Immature natural killer cell (primary cell): ENCODE measurements at regions not wholly inside any gene's neighbourhood (a gene's known extent, or its start where the extent isn't known, plus 50 kb on each side); places are given as distances from the start of the nearest gene placed in this dataset.

Experiments
- DNase-seq, 3 donors: peaks; one replicate each; pipeline ENCODE4 v3.0.0; 2022; ENCODE audit warnings: mixed read lengths in 1 of 3
- H3K27ac Mint-ChIP-seq, 6 donors: one replicate each; pipeline ENCODE4 v1.8.0; 2020; ENCODE audit warnings: mixed read lengths in 6 of 6, mild to moderate bottlenecking in 5 of 6, inconsistent platforms in 4 of 6, moderate library complexity in 3 of 6
- H3K27me3 Mint-ChIP-seq, 3 donors: one replicate each; pipeline ENCODE4 v1.8.0; 2020 to 2021; ENCODE audit warnings: low read depth in 3 of 3, mild to moderate bottlenecking in 3 of 3, mixed read lengths in 3 of 3, moderate library complexity in 3 of 3, inconsistent platforms in 1 of 3
- H3K36me3 Mint-ChIP-seq, 3 donors: one replicate each; pipeline ENCODE4 v1.8.0; 2020; ENCODE audit warnings: mixed read lengths in 3 of 3, inconsistent platforms in 2 of 3, mild to moderate bottlenecking in 2 of 3
- H3K4me1 Mint-ChIP-seq, 2 donors: one replicate each; pipeline ENCODE4 v1.8.0; 2020; ENCODE audit warnings: inconsistent platforms in 2 of 2, mild to moderate bottlenecking in 2 of 2, mixed read lengths in 2 of 2, moderate library complexity in 1 of 2
- H3K4me3 Mint-ChIP-seq, 5 donors: one replicate each; pipeline ENCODE4 v1.8.0; 2020; ENCODE audit warnings: mild to moderate bottlenecking in 5 of 5, mixed read lengths in 5 of 5, inconsistent platforms in 3 of 5, moderate library complexity in 3 of 5
- H3K9me3 Mint-ChIP-seq, 6 donors: one replicate each; pipeline ENCODE4 v1.8.0; 2020; ENCODE audit warnings: mild to moderate bottlenecking in 6 of 6, mixed read lengths in 6 of 6, inconsistent platforms in 4 of 6, moderate library complexity in 3 of 6

DNA sequence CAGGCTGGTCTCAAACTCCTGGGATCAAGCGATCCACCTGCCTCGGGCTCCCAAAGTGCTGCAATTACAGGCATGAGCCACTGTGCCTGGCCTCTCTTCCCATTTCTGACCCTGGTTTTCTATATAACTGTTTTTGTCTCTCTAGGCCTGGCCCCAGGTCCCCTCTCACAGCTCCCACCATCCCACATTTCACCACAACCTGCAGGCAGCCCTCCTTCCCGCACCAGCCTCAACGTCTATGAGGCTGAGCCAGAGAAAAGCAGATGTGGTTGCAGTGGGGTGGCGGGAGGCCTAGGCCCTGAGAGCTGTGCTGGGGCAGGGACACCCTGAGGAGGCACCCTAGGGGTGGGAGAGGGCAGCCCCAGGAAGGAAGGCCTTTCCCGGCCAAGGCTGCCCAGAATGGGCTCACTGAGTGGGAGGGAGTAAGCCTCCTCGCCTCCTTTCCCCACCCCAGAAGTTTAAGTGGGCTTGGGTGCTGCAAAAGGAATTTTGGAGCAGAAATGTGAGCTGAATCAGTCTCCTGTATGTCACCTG is 99.7 kb downstream of the LSM3 start:
- H3K4me1 Mint-ChIP-seq, result no peaks in the 10 kb centered on the region
- peaks cover 2 to 6% (median 3%) of the 10 kb centered on the region in 3 donors for H3K27me3 Mint-ChIP-seq
- no peak overlapping the region for H3K4me3 Mint-ChIP-seq
- no peak for DNase-seq
- peak overlapping the region in 1 of 6 donors; percentile 9 for H3K27ac Mint-ChIP-seq
- no peaks in the 10 kb centered on the region for H3K36me3 Mint-ChIP-seq
- no peaks in the 10 kb centered on the region for H3K9me3 Mint-ChIP-seq

GRCh38 chr3:14278799-14279625 is 100.4 kb downstream of the LSM3 start:
- Mint-ChIP-seq H3K4me1 (no peaks in the 10 kb centered on the region), H3K9me3 (no peaks in the 10 kb centered on the region), H3K27me3 (peaks cover 2 to 3% (median 3%) of the 10 kb centered on the region in 3 donors), H3K36me3 (no peaks in the 10 kb centered on the region), H3K27ac (no peak overlapping the region), H3K4me3 (no peak overlapping the region)
- DNase-seq, result no peak

GRCh38 chr3:14279626-14280061 is 101.0 kb downstream of the LSM3 start:
- Mint-ChIP-seq H3K4me1 (no peaks in the 10 kb centered on the region), H3K36me3 (no peaks in the 10 kb centered on the region), H3K4me3 (no peak overlapping the region), H3K27ac (no peak overlapping the region), H3K9me3 (no peaks in the 10 kb centered on the region), H3K27me3 (peaks cover 2 to 3% (median 3%) of the 10 kb centered on the region in 3 donors)
- DNase-seq, result no peak

GRCh38 chr3:14280326-14280725 is 101.7 kb downstream of the LSM3 start:
- no peak for DNase-seq
- no peaks in the 10 kb centered on the region for H3K9me3 Mint-ChIP-seq
- H3K4me3 Mint-ChIP-seq, result no peak overlapping the region
- no peaks in the 10 kb centered on the region for H3K36me3 Mint-ChIP-seq
- no peak overlapping the region for H3K27ac Mint-ChIP-seq
- H3K4me1 Mint-ChIP-seq, result no peaks in the 10 kb centered on the region
- H3K27me3 Mint-ChIP-seq, result peaks cover 2 to 3% (median 3%) of the 10 kb centered on the region in 3 donors

DNA sequence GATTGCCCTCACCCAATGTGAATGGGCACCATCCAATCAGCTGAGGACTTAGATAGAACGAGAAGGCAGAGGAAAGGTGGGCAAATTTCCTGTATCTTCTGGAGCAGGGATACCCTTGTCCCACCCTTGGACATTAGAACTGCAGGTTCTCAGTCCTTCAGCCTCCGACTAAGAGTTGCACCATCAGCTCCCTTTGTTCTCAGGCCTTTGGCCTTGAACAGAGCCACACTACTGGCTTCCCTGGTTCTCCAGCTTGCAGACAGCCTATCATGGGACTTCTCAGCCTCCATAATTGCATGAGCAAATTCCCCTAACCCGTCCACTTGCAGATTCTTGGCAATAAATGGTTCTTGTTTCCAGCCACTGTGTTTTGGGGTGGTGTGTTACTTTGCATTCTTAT is 102.4 kb downstream of the LSM3 start:
- Mint-ChIP-seq H3K36me3 (no peaks in the 10 kb centered on the region), H3K27ac (peak overlapping the region in 1 of 6 donors; percentile 71), H3K4me1 (no peaks in the 10 kb centered on the region), H3K9me3 (no peaks in the 10 kb centered on the region), H3K27me3 (peaks cover 2 to 3% (median 2%) of the 10 kb centered on the region in 3 donors), H3K4me3 (no peak overlapping the region)
- no peak for DNase-seq

DNA sequence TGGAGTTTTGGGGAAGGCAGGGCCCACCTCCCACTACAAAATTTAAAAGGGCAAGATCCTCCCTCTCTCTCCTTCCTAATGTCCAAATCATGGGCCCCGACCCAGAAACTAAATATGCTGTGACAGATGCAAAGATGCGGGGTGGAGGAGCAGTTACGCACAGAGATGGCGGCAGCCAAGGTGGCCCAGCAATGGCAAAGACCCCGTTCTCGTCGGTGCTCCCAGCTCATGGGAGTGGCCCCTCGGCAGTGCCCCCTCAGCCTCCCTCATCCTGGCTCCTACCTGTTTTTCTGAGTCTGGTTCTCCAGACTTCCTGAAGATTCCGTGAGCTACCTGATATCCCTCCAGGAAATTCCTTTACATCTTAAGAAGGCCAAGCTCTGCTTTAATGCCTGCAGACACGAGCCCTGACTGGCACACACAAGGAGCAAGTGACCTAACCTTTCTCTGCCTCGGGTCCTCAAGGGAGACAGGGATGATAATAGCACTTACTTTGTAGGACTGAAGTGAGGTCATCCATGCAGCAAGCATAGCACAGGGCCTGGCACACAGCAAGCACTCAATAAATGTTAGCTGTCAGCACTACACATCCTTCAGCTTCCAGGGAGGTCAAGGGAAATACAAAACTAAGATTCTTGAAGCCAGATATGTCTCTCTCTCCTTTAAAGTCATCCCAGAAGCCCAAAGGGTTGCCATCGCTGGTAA is 103.5 kb downstream of the LSM3 start:
- Mint-ChIP-seq H3K4me1 (no peaks in the 10 kb centered on the region), H3K27ac (no peak overlapping the region), H3K4me3 (no peak overlapping the region), H3K27me3 (peaks cover 2 to 5% (median 3%) of the 10 kb centered on the region in 3 donors), H3K36me3 (no peaks in the 10 kb centered on the region), H3K9me3 (no peaks in the 10 kb centered on the region)
- DNase-seq, result no peak

DNA sequence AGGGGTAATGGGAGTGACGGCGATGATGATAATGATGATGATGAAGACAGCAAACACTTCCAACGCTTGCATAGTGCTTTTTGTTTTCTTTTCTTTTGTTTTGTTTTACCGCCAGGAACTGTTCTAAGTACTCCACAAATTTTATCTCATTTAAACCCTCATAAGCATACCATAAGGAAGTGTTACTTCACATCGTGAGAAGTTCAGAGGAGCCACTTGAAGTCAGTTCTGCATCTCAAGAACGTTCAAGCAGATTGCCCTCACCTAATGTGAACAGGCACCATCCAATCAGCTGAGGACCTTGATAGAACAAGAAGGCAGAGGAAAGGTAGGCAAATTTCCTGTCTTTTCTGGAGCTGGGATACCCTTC is 104.1 kb downstream of the LSM3 start:
- H3K27ac Mint-ChIP-seq, result no peak overlapping the region
- no peaks in the 10 kb centered on the region for H3K4me1 Mint-ChIP-seq
- DNase-seq, result no peak
- no peaks in the 10 kb centered on the region for H3K9me3 Mint-ChIP-seq
- H3K4me3 Mint-ChIP-seq, result no peak overlapping the region
- no peaks in the 10 kb centered on the region for H3K36me3 Mint-ChIP-seq
- H3K27me3 Mint-ChIP-seq, result peaks cover under 1 to 5% (median 3%) of the 10 kb centered on the region in 3 donors

DNA sequence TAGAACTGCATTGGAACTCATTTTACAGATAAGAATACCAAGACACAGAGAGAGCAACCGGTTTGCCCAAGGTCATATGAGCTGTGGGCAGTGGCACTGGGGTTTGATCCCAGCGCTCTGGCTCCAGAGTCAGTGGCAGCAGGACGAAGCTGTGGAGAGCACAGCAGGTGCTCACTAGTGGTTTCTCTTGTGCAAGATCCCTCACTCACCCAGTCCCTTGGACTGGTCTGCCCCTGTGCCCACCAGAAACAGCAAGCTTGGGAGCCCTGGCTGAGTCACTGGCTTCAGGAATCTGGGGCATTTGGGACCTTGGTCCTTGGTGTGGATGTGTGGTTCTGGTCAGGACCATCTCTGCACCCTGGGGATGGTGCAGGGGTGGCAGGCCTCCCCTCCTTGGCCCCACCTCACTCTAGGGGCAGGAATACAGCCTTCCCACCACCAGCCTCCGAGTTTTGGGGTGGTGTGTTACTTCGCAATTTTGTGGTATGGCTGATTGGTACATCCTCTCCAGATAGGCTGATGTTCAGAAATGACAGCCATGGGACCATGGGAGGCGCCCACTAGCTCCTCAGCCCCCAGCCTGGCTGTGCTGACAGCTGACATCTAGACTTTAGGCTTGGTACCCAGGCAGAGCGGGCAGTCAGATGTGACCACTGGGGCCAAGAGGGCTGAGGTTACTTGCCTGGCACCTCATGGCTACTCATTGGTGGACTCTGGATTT is 104.6 kb downstream of the LSM3 start:
- no peak overlapping the region for H3K4me3 Mint-ChIP-seq
- no peak for DNase-seq
- H3K4me1 Mint-ChIP-seq, result no peaks in the 10 kb centered on the region
- no peaks in the 10 kb centered on the region for H3K9me3 Mint-ChIP-seq
- no peak overlapping the region for H3K27ac Mint-ChIP-seq
- peaks cover 0 to 3% (median 3%) of the 10 kb centered on the region in 3 donors for H3K27me3 Mint-ChIP-seq
- H3K36me3 Mint-ChIP-seq, result no peaks in the 10 kb centered on the region

GRCh38 chr3:14283813-14284438 is 105.3 kb downstream of the LSM3 start:
- H3K4me1 Mint-ChIP-seq, result no peaks in the 10 kb centered on the region
- no peak overlapping the region for H3K4me3 Mint-ChIP-seq
- no peaks in the 10 kb centered on the region for H3K36me3 Mint-ChIP-seq
- H3K27me3 Mint-ChIP-seq, result peaks cover 0 to 3% (median 2%) of the 10 kb centered on the region in 3 donors
- H3K9me3 Mint-ChIP-seq, result no peaks in the 10 kb centered on the region
- no peak for DNase-seq
- no peak overlapping the region for H3K27ac Mint-ChIP-seq

DNA sequence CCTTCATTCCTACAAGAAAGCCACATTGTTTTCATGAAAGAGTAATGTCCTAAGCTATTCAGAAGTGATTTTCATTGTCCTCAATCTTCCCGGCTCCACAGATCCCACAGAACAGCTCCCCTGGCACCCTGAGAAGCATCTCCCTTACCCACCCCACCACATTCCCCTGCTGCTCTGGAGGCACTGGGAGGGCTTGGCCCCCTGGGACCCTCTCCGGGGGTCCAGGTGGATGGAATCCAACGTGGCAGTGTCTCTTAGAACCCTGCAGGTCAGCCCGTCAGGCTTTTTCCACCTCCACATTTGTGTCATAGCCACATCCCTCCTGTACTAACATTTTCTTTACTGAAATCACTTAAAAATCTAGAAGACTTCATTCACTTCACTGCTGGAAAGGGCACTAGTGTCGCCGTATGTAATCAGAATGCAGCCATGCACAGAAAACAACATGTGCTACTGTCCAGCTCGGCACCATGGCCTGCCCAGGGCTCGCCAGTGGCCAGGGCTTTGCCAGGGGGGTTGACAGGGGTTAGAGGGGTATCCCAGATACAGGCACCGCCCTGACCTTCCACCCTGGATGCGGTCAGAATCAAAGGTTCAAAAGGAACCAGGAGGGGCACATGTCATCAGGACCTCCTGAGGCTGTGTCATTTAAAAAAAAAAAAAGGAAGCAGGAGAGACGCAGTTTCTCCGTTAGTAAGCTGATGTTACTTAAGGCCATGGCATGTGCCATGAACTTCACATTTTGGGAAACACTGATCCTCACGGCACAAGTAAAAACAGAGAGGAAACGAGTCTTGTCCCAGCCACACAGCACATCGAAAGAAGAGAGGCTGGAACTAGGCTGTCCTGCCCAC is 106.3 kb downstream of the LSM3 start:
- no peak for DNase-seq
- H3K36me3 Mint-ChIP-seq, result no peaks in the 10 kb centered on the region
- no peaks in the 10 kb centered on the region for H3K4me1 Mint-ChIP-seq
- H3K4me3 Mint-ChIP-seq, result no peak overlapping the region
- no peak overlapping the region for H3K27ac Mint-ChIP-seq
- H3K9me3 Mint-ChIP-seq, result no peaks in the 10 kb centered on the region
- H3K27me3 Mint-ChIP-seq, result peaks cover 0 to 3% (median 2%) of the 10 kb centered on the region in 3 donors

GRCh38 chr3:14285548-14285925 is 106.9 kb downstream of the LSM3 start:
- Mint-ChIP-seq H3K4me1 (no peaks in the 10 kb centered on the region), H3K36me3 (no peaks in the 10 kb centered on the region), H3K27me3 (peaks cover 0 to 5% (median 2%) of the 10 kb centered on the region in 3 donors), H3K27ac (no peak overlapping the region), H3K4me3 (no peak overlapping the region), H3K9me3 (no peaks in the 10 kb centered on the region)
- DNase-seq, result no peak

- H3K36me3 Mint-ChIP-seq, result no peaks in the 10 kb centered on the region
- H3K4me1 Mint-ChIP-seq, result no peaks in the 10 kb centered on the region
- no peak overlapping the region for H3K27ac Mint-ChIP-seq
- H3K27me3 Mint-ChIP-seq, result peaks cover 0 to 7% (median 3%) of the 10 kb centered on the region in 3 donors
- H3K4me3 Mint-ChIP-seq, result no peak overlapping the region
- no peaks in the 10 kb centered on the region for H3K9me3 Mint-ChIP-seq
- no peak for DNase-seq
Observed at GRCh38 chr3:14286887-14287500, 108.4 kb downstream of the LSM3 start.
